ENCODE measurements at regions not wholly inside any gene's neighbourhood (a gene's known extent, or its start where the extent isn't known, plus 50 kb on each side); places are given as distances from the start of the nearest gene placed in this dataset.

DNA sequence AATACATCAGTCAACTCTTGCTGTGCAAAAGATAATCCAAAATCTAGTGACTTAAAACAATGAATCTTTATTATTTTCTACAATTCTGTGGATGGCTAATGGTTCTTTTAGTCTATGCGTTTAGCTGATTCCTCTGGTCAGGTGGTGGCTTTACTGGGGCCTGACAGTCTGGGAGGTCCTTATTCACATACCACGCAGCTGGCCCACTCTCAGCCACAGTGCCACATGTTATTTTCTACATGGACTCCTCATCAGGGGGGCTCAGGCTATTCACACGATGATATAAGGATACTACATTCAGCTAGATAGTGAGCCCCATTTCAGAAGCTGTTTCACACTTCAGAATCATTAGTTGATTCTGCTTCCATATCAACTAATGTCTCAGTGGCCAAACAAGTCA is 287.5 kb upstream of the MGAT4C start:
- TF ChIP-seq, protein P1, sequence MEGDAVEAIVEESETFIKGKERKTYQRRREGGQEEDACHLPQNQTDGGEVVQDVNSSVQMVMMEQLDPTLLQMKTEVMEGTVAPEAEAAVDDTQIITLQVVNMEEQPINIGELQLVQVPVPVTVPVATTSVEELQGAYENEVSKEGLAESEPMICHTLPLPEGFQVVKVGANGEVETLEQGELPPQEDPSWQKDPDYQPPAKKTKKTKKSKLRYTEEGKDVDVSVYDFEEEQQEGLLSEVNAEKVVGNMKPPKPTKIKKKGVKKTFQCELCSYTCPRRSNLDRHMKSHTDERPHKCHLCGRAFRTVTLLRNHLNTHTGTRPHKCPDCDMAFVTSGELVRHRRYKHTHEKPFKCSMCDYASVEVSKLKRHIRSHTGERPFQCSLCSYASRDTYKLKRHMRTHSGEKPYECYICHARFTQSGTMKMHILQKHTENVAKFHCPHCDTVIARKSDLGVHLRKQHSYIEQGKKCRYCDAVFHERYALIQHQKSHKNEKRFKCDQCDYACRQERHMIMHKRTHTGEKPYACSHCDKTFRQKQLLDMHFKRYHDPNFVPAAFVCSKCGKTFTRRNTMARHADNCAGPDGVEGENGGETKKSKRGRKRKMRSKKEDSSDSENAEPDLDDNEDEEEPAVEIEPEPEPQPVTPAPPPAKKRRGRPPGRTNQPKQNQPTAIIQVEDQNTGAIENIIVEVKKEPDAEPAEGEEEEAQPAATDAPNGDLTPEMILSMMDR (IDR thresholded peaks at IDR 0.05), result no peak
- no peak for TF ChIP-seq POLR2A (IDR thresholded peaks at IDR 0.05)
